ENCODE measurements at regions not wholly inside any gene's neighbourhood (a gene's known extent, or its start where the extent isn't known, plus 50 kb on each side); places are given as distances from the start of the nearest gene placed in this dataset.

DNA sequence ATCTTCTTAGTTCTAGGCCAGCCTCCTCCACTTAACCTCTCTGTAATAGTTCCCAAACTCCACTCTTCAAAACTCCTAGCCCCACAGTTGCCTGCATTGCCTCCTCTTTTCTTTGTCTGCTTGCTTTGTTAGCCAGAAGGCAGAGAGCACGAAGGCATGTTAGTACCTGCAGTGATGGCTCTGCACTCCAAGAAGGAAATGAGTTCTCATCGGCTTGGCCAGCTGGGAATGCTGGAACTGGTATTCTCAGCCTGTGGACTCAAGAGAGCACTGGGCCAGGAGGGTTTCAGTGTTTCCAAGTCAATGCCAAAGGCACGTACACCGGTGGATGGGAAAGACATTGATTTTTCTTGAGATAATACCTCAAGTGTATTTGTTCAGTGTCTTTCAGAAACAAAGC, 66.3 kb upstream of the HABP2 start:
- TF ChIP-seq, protein P1, sequence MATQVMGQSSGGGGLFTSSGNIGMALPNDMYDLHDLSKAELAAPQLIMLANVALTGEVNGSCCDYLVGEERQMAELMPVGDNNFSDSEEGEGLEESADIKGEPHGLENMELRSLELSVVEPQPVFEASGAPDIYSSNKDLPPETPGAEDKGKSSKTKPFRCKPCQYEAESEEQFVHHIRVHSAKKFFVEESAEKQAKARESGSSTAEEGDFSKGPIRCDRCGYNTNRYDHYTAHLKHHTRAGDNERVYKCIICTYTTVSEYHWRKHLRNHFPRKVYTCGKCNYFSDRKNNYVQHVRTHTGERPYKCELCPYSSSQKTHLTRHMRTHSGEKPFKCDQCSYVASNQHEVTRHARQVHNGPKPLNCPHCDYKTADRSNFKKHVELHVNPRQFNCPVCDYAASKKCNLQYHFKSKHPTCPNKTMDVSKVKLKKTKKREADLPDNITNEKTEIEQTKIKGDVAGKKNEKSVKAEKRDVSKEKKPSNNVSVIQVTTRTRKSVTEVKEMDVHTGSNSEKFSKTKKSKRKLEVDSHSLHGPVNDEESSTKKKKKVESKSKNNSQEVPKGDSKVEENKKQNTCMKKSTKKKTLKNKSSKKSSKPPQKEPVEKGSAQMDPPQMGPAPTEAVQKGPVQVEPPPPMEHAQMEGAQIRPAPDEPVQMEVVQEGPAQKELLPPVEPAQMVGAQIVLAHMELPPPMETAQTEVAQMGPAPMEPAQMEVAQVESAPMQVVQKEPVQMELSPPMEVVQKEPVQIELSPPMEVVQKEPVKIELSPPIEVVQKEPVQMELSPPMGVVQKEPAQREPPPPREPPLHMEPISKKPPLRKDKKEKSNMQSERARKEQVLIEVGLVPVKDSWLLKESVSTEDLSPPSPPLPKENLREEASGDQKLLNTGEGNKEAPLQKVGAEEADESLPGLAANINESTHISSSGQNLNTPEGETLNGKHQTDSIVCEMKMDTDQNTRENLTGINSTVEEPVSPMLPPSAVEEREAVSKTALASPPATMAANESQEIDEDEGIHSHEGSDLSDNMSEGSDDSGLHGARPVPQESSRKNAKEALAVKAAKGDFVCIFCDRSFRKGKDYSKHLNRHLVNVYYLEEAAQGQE (IDR thresholded peaks at IDR 0.05; ENCODE audit: insufficient read depth in 1 of 2, low read depth in 2 of 2, low read length in 1 of 2): no peak
- TF ChIP-seq, protein P2, sequence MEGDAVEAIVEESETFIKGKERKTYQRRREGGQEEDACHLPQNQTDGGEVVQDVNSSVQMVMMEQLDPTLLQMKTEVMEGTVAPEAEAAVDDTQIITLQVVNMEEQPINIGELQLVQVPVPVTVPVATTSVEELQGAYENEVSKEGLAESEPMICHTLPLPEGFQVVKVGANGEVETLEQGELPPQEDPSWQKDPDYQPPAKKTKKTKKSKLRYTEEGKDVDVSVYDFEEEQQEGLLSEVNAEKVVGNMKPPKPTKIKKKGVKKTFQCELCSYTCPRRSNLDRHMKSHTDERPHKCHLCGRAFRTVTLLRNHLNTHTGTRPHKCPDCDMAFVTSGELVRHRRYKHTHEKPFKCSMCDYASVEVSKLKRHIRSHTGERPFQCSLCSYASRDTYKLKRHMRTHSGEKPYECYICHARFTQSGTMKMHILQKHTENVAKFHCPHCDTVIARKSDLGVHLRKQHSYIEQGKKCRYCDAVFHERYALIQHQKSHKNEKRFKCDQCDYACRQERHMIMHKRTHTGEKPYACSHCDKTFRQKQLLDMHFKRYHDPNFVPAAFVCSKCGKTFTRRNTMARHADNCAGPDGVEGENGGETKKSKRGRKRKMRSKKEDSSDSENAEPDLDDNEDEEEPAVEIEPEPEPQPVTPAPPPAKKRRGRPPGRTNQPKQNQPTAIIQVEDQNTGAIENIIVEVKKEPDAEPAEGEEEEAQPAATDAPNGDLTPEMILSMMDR (IDR thresholded peaks at IDR 0.05): no peak
